Activated B cell treated with CpG ODN at 0.5 μM for 24 hours (primary cell): ENCODE measurements at regions not wholly inside any gene's neighbourhood (a gene's known extent, or its start where the extent isn't known, plus 50 kb on each side); places are given as distances from the start of the nearest gene placed in this dataset.
"Not testable (repeated sequence)": the region's sequence is repeated elsewhere in the genome, so short reads cannot be mapped to it uniquely, and the experiment has no call there.

Source experiments
- ATAC-seq: fragments of 200-7000 bp; cut with Tn5 transposase; one replicate; pipeline ENCODE4 v1.10.0; 2021; ENCODE audit warnings: low read depth, mild to moderate bottlenecking, moderate library complexity
- CTCF ChIA-PET: fragments of 350-600 bp; sonication (Branson Sonifier 250); formaldehyde crosslinking; loops from one replicate; lab custom pipeline; 2021; ENCODE audit warnings: antibody characterized with exemption; lab: Charles Lee
- POLR2A ChIA-PET: fragments of 350-600 bp; sonication (Branson Sonifier 250); formaldehyde crosslinking; loops from one replicate; lab custom pipeline; 2021; ENCODE audit warnings: antibody characterized with exemption; lab: Charles Lee
- DNase-seq: peaks from one replicate; pipeline ENCODE4 v3.0.0; 2022
- H3K27ac Mint-ChIP-seq: one replicate; pipeline ENCODE4 v1.8.0; 2020; ENCODE audit warnings: mixed read lengths
- H3K27me3 Mint-ChIP-seq: one replicate; pipeline ENCODE4 v1.8.0; 2021; ENCODE audit warnings: mixed read lengths
- H3K36me3 Mint-ChIP-seq: one replicate; pipeline ENCODE4 v1.8.0; 2021; ENCODE audit warnings: low read depth, mixed read lengths
- H3K4me1 Mint-ChIP-seq: one replicate; pipeline ENCODE4 v1.8.0; 2021; ENCODE audit warnings: mixed read lengths
- H3K4me3 Mint-ChIP-seq: one replicate; pipeline ENCODE4 v1.8.0; 2020; ENCODE audit warnings: mild to moderate bottlenecking, mixed read lengths
- H3K9me3 Mint-ChIP-seq: one replicate; pipeline ENCODE4 v1.8.0; 2020; ENCODE audit warnings: mixed read lengths
- CTCF ChIP-seq: fragments of 200-600 bp; IDR thresholded peaks from one replicate; pipeline ENCODE4 v1.8.0; 2022; ENCODE audit warnings: antibody characterized with exemption, mild to moderate bottlenecking
- intact Hi-C: fragments of 100-400 bp; cut with micrococcal nuclease; formaldehyde crosslinking; loops from one replicate; pipeline ENCODE4 v1.15.1; 2024

GRCh38 chr17:37815536-37815935 lies 70.7 kb upstream of the HNF1B start:
- Mint-ChIP-seq H3K36me3 (no peaks in the 10 kb centered on the region), H3K4me3 (no peak overlapping the region), H3K4me1 (peaks cover 24% of the 10 kb centered on the region), H3K27ac (no peak overlapping the region), H3K27me3 (peaks cover 23% of the 10 kb centered on the region), H3K9me3 (no peaks in the 10 kb centered on the region)
- ATAC-seq (no peak), DNase-seq (no peak)
- POLR2A ChIA-PET: interaction anchor here (1.5 kb wide), 1 partner anchor 206 kb away, joined by 6 read pairs; the partner anchor contains the start of gene SYNRG
- CTCF ChIA-PET: interaction anchor here (0.7 to 2.8 kb wide), 19 partner anchors 9 to 442 kb away, joined by 3 to 22 read pairs (median 5); no protein-coding TSS in a partner anchor
- intact Hi-C loops: loop anchor here (5.0 to 10.0 kb wide), 2 partner anchors 173 to 441 kb away; partner anchors contain the start of genes C17orf78 and DDX52
- no peak for TF ChIP-seq CTCF

- CTCF ChIA-PET: no interaction called here
- ATAC-seq: no peak
- intact Hi-C loops: loop anchor here (10.0 kb wide), 1 partner anchor 439 kb away; the partner anchor contains the start of gene C17orf78
- Mint-ChIP-seq H3K27ac (no peak overlapping the region), H3K4me1 (peaks cover 7% of the 10 kb centered on the region), H3K9me3 (no peaks in the 10 kb centered on the region), H3K27me3 (peaks cover 23% of the 10 kb centered on the region), H3K4me3 (no peak overlapping the region), H3K36me3 (no peaks in the 10 kb centered on the region)
- no peak for TF ChIP-seq CTCF
- POLR2A ChIA-PET: no interaction called here
- DNase-seq: no peak
These were observed 68.9 kb upstream of the HNF1B start for GRCh38 chr17:37813751-37814150.

- H3K36me3 Mint-ChIP-seq, H3K9me3 Mint-ChIP-seq, POLR2A ChIA-PET, ATAC-seq, DNase-seq, H3K27ac Mint-ChIP-seq, intact Hi-C loops, CTCF ChIA-PET, H3K4me3 Mint-ChIP-seq, H3K4me1 Mint-ChIP-seq: not testable (repeated sequence)
- peaks cover 14% of the 10 kb centered on the region for H3K27me3 Mint-ChIP-seq
These were observed 64.0 kb upstream of the HNF1B start for GRCh38 chr17:37808846-37809245.

DNA sequence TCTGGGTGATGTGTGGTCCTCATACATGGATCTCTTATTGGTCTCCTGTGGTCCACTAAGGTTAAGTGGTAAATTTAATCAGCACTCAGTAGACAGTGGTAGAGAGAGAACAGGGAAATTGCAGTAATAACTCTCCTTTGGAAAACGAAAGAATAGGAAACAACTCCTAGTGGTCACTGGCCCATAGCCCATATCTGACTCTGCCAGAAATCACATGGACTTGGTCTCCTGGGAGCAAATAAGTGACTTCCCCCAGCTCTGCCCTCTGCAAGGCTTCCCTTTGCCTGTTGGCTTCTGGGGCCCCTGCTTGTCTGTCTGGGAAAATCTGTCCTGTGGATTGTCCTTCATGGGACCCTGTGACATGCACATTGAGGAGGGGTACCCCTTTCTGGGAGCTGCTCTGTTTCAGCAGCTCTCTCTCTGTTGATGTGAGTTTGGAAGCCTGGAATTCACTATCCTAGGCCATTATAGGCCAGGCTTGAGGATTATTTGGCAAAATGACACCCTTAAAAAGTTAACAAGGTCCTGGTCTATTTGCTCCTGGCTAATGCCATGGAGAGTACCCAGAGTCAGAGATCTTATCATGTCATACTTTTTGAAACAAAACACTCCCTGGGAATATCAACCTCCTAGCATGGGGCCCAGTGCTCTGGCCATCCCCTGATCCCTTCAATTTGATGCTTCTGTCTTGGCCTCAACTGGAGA lies 58.0 kb upstream of the HNF1B start:
- H3K36me3 Mint-ChIP-seq: no peaks in the 10 kb centered on the region
- ChIA-PET POLR2A (no interaction called here), CTCF (interaction anchor here (1.5 kb wide), 1 partner anchor 13 kb away, joined by 3 read pairs; no protein-coding TSS in a partner anchor)
- ATAC-seq: no peak
- no peak for DNase-seq
- H3K4me3 Mint-ChIP-seq: no peak overlapping the region
- peaks cover 2% of the 10 kb centered on the region for H3K9me3 Mint-ChIP-seq
- peaks cover 5% of the 10 kb centered on the region for H3K27me3 Mint-ChIP-seq
- TF ChIP-seq CTCF: no peak
- H3K4me1 Mint-ChIP-seq: peaks cover 22% of the 10 kb centered on the region
- H3K27ac Mint-ChIP-seq: no peak overlapping the region
- intact Hi-C loops: no loop called here

GRCh38 chr17:37802061-37802595 lies 57.3 kb upstream of the HNF1B start:
- Mint-ChIP-seq H3K4me3 (no peak overlapping the region), H3K27me3 (peaks cover 7% of the 10 kb centered on the region), H3K4me1 (peaks cover 22% of the 10 kb centered on the region), H3K9me3 (peaks cover 4% of the 10 kb centered on the region), H3K36me3 (no peaks in the 10 kb centered on the region), H3K27ac (no peak overlapping the region)
- intact Hi-C loops: no loop called here
- POLR2A ChIA-PET: interaction anchor here (1.2 kb wide), 1 partner anchor 106 kb away, joined by 3 read pairs; no protein-coding TSS in a partner anchor
- DNase-seq (no peak), ATAC-seq (no peak)
- CTCF ChIA-PET: interaction anchor here (1.5 to 1.9 kb wide), 2 partner anchors 10 to 14 kb away, joined by 3 to 9 read pairs; no protein-coding TSS in a partner anchor
- TF ChIP-seq CTCF: no peak
